ENCODE measurements at regions not wholly inside any gene's neighbourhood (a gene's known extent, or its start where the extent isn't known, plus 50 kb on each side); places are given as distances from the start of the nearest gene placed in this dataset.

GRCh38 chr6:132089173-132089572 is 138.0 kb upstream of the CCN2 start:
- H3K9me2 ChIP-seq (ENCODE audit: low read depth, low read length), result no peaks in the 10 kb centered on the region
- no peak for TF ChIP-seq CTCF (IDR thresholded peaks at IDR 0.05; ENCODE audit: low read length)
- no peak for TF ChIP-seq EZH2 (IDR thresholded peaks at IDR 0.05; ENCODE audit: borderline replicate concordance, low read length)
- H3K4me1 ChIP-seq (ENCODE audit: insufficient read depth, low read length, severe bottlenecking), result no peaks in the 10 kb centered on the region
- H2AFZ ChIP-seq (ENCODE audit: low read length), result no peak overlapping the region
- H3K9me3 ChIP-seq (ENCODE audit: low read length), result no peaks in the 10 kb centered on the region
- no peak overlapping the region for H3K27ac ChIP-seq (ENCODE audit: low read depth, low read length, poor library complexity, severe bottlenecking)
- no peaks in the 10 kb centered on the region for H4K20me1 ChIP-seq (ENCODE audit: insufficient read depth, low read length)
- H3K79me2 ChIP-seq (ENCODE audit: insufficient read depth, low read length), result no peaks in the 10 kb centered on the region
- no peaks in the 10 kb centered on the region for H3K36me3 ChIP-seq (ENCODE audit: insufficient read depth, low read length)
- no peaks in the 10 kb centered on the region for H3F3A ChIP-seq (ENCODE audit: insufficient read depth, low read length)
- H3K4me2 ChIP-seq (ENCODE audit: low read length), result no peak overlapping the region
- H3K9ac ChIP-seq (ENCODE audit: low read length), result no peak overlapping the region
- no peak overlapping the region for H3K4me3 ChIP-seq (ENCODE audit: low read depth, low read length, poor library complexity, severe bottlenecking)
- H3K27me3 ChIP-seq (ENCODE audit: insufficient read depth, low read length), result no peaks in the 10 kb centered on the region

GRCh38 chr6:132088150-132088549 is 137.0 kb upstream of the CCN2 start:
- Histone ChIP-seq H3K9me2 (ENCODE audit: low read depth, low read length) (no peaks in the 10 kb centered on the region), H2AFZ (ENCODE audit: low read length) (no peak overlapping the region), H3K27ac (ENCODE audit: low read depth, low read length, poor library complexity, severe bottlenecking) (no peak overlapping the region), H3K79me2 (ENCODE audit: insufficient read depth, low read length) (no peaks in the 10 kb centered on the region), H3K36me3 (ENCODE audit: insufficient read depth, low read length) (no peaks in the 10 kb centered on the region), H3K4me1 (ENCODE audit: insufficient read depth, low read length, severe bottlenecking) (no peaks in the 10 kb centered on the region), H3F3A (ENCODE audit: insufficient read depth, low read length) (no peaks in the 10 kb centered on the region), H3K4me2 (ENCODE audit: low read length) (no peak overlapping the region), H3K4me3 (ENCODE audit: low read depth, low read length, poor library complexity, severe bottlenecking) (no peak overlapping the region), H3K9ac (ENCODE audit: low read length) (no peak overlapping the region), H3K9me3 (ENCODE audit: low read length) (no peaks in the 10 kb centered on the region), H3K27me3 (ENCODE audit: insufficient read depth, low read length) (no peaks in the 10 kb centered on the region), H4K20me1 (ENCODE audit: insufficient read depth, low read length) (no peaks in the 10 kb centered on the region)
- no peak for TF ChIP-seq EZH2 (IDR thresholded peaks at IDR 0.05; ENCODE audit: borderline replicate concordance, low read length)
- TF ChIP-seq CTCF (IDR thresholded peaks at IDR 0.05; ENCODE audit: low read length), result no peak

- Histone ChIP-seq H4K20me1 (ENCODE audit: insufficient read depth, low read length) (no peaks in the 10 kb centered on the region), H3F3A (ENCODE audit: insufficient read depth, low read length) (no peaks in the 10 kb centered on the region), H3K36me3 (ENCODE audit: insufficient read depth, low read length) (no peaks in the 10 kb centered on the region), H3K4me3 (ENCODE audit: low read depth, low read length, poor library complexity, severe bottlenecking) (no peak overlapping the region), H3K4me1 (ENCODE audit: insufficient read depth, low read length, severe bottlenecking) (no peaks in the 10 kb centered on the region), H3K4me2 (ENCODE audit: low read length) (no peak overlapping the region), H3K9ac (ENCODE audit: low read length) (no peak overlapping the region), H3K27me3 (ENCODE audit: insufficient read depth, low read length) (no peaks in the 10 kb centered on the region), H3K9me2 (ENCODE audit: low read depth, low read length) (no peaks in the 10 kb centered on the region), H3K79me2 (ENCODE audit: insufficient read depth, low read length) (no peaks in the 10 kb centered on the region), H3K9me3 (ENCODE audit: low read length) (no peaks in the 10 kb centered on the region), H2AFZ (ENCODE audit: low read length) (no peak overlapping the region), H3K27ac (ENCODE audit: low read depth, low read length, poor library complexity, severe bottlenecking) (no peak overlapping the region)
- TF ChIP-seq EZH2 (IDR thresholded peaks at IDR 0.05; ENCODE audit: borderline replicate concordance, low read length), result no peak
- no peak for TF ChIP-seq CTCF (IDR thresholded peaks at IDR 0.05; ENCODE audit: low read length)
These were observed 136.2 kb upstream of the CCN2 start for GRCh38 chr6:132087391-132087790.
